ENCODE measurements at regions not wholly inside any gene's neighbourhood (a gene's known extent, or its start where the extent isn't known, plus 50 kb on each side); places are given as distances from the start of the nearest gene placed in this dataset.

DNA sequence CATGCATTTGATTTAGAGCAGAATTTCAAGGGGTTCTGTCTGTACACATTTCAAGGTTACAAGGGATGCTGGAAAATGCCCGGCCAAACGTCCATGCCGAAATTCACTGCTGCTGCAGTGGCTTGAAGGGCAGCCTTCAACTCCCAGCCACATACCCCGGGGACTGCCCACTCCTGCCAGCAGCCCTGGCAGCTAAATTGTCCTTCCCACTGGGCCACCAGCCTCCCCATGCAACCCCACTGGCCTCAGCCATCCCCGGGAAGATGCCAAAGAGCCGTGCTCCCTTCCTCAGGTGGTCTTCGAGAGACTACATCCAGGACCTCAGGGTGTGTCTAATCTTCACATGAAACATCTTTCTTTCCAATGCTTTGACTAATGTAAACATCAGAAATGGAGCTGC, 478.7 kb upstream of the MYT1L start:
- no peak for DNase-seq
- Histone ChIP-seq H3K4me3 (ENCODE audit: low read depth in 2 of 2, low read length in 1 of 2) (no peak overlapping the region), H3K79me2 (ENCODE audit: insufficient read depth) (no peaks in the 10 kb centered on the region), H2AFZ (ENCODE audit: low read depth) (no peak overlapping the region), H3K9me3 (no peaks in the 10 kb centered on the region), H4K20me1 (ENCODE audit: insufficient read depth) (no peaks in the 10 kb centered on the region), H3K9ac (no peak overlapping the region), H3K27me3 (ENCODE audit: insufficient read depth) (no peaks in the 10 kb centered on the region), H3F3A (replicated peaks; ENCODE audit: insufficient read depth) (no peaks in the 10 kb centered on the region), H3K27ac (ENCODE audit: low read depth in 2 of 2, low read length in 1 of 2) (no peak overlapping the region), H3K36me3 (replicated peaks in 1 of 2; ENCODE audit: control insufficient read depth in 1 of 2, insufficient read depth in 2 of 2, low read length in 1 of 2) (no peaks in the 10 kb centered on the region), H3K4me2 (no peak overlapping the region), H3K9me2 (no peaks in the 10 kb centered on the region), H3K4me1 (ENCODE audit: control insufficient read depth in 1 of 2, insufficient read depth in 2 of 2, low read depth in 1 of 2, low read length in 1 of 2) (no peaks in the 10 kb centered on the region; a peak in 1 of 4 replicates)
- TF ChIP-seq TAF1 (IDR thresholded peaks at IDR 0.05; ENCODE audit: borderline replicate concordance, low read depth, low read length): no peak
- no peak for TF ChIP-seq PBX3 (IDR thresholded peaks at IDR 0.05)
- no peak for TF ChIP-seq EP300 (IDR thresholded peaks at IDR 0.05; ENCODE audit: borderline replicate concordance in 1 of 2, low read depth in 1 of 2, low read length in 1 of 2)
- no peak for TF ChIP-seq MEF2A (IDR thresholded peaks at IDR 0.05; ENCODE audit: borderline replicate concordance, low read depth)
- no peak for TF ChIP-seq RAD21 (IDR thresholded peaks at IDR 0.05; ENCODE audit: low read length)
- no peak for TF ChIP-seq FOXJ3 (CRISPR knock-in tag; IDR thresholded peaks at IDR 0.05)
- no peak for TF ChIP-seq RFX5 (IDR thresholded peaks at IDR 0.05; ENCODE audit: low read length)
- TF ChIP-seq RCOR1 (IDR thresholded peaks at IDR 0.05; ENCODE audit: low read length): no peak
- TF ChIP-seq ELF1 (IDR thresholded peaks at IDR 0.05): no peak
- no peak for TF ChIP-seq FOXM1 (IDR thresholded peaks at IDR 0.05; ENCODE audit: low read depth)
- TF ChIP-seq, protein P1, sequence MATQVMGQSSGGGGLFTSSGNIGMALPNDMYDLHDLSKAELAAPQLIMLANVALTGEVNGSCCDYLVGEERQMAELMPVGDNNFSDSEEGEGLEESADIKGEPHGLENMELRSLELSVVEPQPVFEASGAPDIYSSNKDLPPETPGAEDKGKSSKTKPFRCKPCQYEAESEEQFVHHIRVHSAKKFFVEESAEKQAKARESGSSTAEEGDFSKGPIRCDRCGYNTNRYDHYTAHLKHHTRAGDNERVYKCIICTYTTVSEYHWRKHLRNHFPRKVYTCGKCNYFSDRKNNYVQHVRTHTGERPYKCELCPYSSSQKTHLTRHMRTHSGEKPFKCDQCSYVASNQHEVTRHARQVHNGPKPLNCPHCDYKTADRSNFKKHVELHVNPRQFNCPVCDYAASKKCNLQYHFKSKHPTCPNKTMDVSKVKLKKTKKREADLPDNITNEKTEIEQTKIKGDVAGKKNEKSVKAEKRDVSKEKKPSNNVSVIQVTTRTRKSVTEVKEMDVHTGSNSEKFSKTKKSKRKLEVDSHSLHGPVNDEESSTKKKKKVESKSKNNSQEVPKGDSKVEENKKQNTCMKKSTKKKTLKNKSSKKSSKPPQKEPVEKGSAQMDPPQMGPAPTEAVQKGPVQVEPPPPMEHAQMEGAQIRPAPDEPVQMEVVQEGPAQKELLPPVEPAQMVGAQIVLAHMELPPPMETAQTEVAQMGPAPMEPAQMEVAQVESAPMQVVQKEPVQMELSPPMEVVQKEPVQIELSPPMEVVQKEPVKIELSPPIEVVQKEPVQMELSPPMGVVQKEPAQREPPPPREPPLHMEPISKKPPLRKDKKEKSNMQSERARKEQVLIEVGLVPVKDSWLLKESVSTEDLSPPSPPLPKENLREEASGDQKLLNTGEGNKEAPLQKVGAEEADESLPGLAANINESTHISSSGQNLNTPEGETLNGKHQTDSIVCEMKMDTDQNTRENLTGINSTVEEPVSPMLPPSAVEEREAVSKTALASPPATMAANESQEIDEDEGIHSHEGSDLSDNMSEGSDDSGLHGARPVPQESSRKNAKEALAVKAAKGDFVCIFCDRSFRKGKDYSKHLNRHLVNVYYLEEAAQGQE (IDR thresholded peaks at IDR 0.05; ENCODE audit: low read depth, low read length): no peak
- no peak for TF ChIP-seq NFIC (IDR thresholded peaks at IDR 0.05; ENCODE audit: borderline replicate concordance)
- no peak for TF ChIP-seq JUND (IDR thresholded peaks at IDR 0.05)
- TF ChIP-seq NRF1 (IDR thresholded peaks at IDR 0.05; ENCODE audit: low read depth, low read length): no peak
- TF ChIP-seq POLR2AphosphoS5 (IDR thresholded peaks at IDR 0.05; ENCODE audit: low read depth, low read length): no peak
- TF ChIP-seq GATA2 (CRISPR knock-in tag; IDR thresholded peaks at IDR 0.05): no peak
- no peak for TF ChIP-seq FOSL2 (IDR thresholded peaks at IDR 0.05; ENCODE audit: borderline replicate concordance, low read depth)
- POLR2A ChIA-PET: interaction anchor here (0.7 kb wide), 1 partner anchor 63 kb away, joined by 3 read pairs; no protein-coding TSS in a partner anchor
- CTCF ChIA-PET: interaction anchor here (1.2 kb wide), 1 partner anchor 13 kb away, joined by 3 read pairs; no protein-coding TSS in a partner anchor
- WGBS (ENCODE audit: low lambda C conversion rate): 21% methylated on average over 7 of the region's 7 CpGs
